Adrenal gland (tissue), 9 donors: ENCODE measurements at regions not wholly inside any gene's neighbourhood (a gene's known extent, or its start where the extent isn't known, plus 50 kb on each side); places are given as distances from the start of the nearest gene placed in this dataset.

Experiments
- DNase-seq, 7 donors: peaks; one replicate each; pipeline ENCODE4 v3.0.0-alpha.2; 2019 to 2020
- H3K27ac ChIP-seq, 5 donors: fragments of 200-600 bp; sonication (generic) in 4 of 5; 1 replicate in 3 of 5; 2 replicates in 2 of 5; pipeline versions ENCODE4 v1.5.1 to v1.8.0; 2016 to 2020; ENCODE audit warnings: mild to moderate bottlenecking in 1 of 5
- H3K27me3 ChIP-seq: fragments of 200-600 bp; 2 replicates; pipeline ENCODE4 v1.8.0; 2021
- H3K36me3 ChIP-seq, 2 donors: fragments of 200-600 bp; replicated peaks in 1 of 2; 1 replicate in 1 of 2; 2 replicates in 1 of 2; pipeline versions ENCODE4 v1.5.1 to v1.8.0; 2018 to 2022
- H3K4me1 ChIP-seq, 2 donors: fragments of 200-600 bp; replicated peaks in 1 of 2; 1 replicate in 1 of 2; 2 replicates in 1 of 2; pipeline versions ENCODE4 v1.5.1 to v1.8.0; 2018 to 2021
- H3K4me3 ChIP-seq, 4 donors: fragments of 200-600 bp; sonication (generic) in 3 of 4; one replicate each; pipeline ENCODE4 v1.5.1; 2016 to 2018
- H3K9me3 ChIP-seq, 3 donors: fragments of 200-600 bp; sonication (generic) in 1 of 3; replicated peaks in 1 of 3; 1 replicate in 2 of 3; 2 replicates in 1 of 3; pipeline versions ENCODE4 v1.5.1 to v1.8.0; 2016 to 2021
- POLR2A ChIP-seq, 2 donors: fragments of 450-650 bp; IDR thresholded peaks; one replicate each; pipeline ENCODE4 v1.6.1; 2017; ENCODE audit warnings: antibody characterized with exemption in 2 of 2, mild to moderate bottlenecking in 2 of 2, moderate library complexity in 1 of 2
- WGBS, 4 donors: extraction: QIAGEN DNeasy Blood & Tissue Kit in 2 of 4; methylation state at CpG; one replicate each; pipeline versions ENCODE4 v1.1.5 to v1.1.7; 2013 to 2017; 5-methylcytosine and 5-hydroxymethylcytosine counted together
- intact Hi-C, 2 donors: fragments of 100-400 bp; cut with DNase I; formaldehyde crosslinking; loops; one replicate each; pipeline versions ENCODE4 v1.14.1 to v1.15.0; 2022 to 2023
- TF ChIP-seq, protein P1 (sequence below), 6 experiments: fragments of 450-650 bp in 4 of 6; fragments of 200-600 bp in 2 of 6; sonication (generic) in 1 of 6; IDR thresholded peaks; 1 replicate in 5 of 6; 2 replicates in 1 of 6; pipeline versions ENCODE4 v1.5.1 to v1.8.0; 2016 to 2021; ENCODE audit warnings: antibody characterized with exemption in 6 of 6, mild to moderate bottlenecking in 2 of 6, moderate library complexity in 1 of 6
- donor health status: healthy with polysubstance abuse.
- donor health status: Bipolar disorder and iron deficiency.
- donor health status: DM: yes; HTN: yes; CAD: no.
- donor health status: DM: no; HTN: no; CAD: no.
- donor health status: DM: no; HTN: no; CAD: no.

DNA sequence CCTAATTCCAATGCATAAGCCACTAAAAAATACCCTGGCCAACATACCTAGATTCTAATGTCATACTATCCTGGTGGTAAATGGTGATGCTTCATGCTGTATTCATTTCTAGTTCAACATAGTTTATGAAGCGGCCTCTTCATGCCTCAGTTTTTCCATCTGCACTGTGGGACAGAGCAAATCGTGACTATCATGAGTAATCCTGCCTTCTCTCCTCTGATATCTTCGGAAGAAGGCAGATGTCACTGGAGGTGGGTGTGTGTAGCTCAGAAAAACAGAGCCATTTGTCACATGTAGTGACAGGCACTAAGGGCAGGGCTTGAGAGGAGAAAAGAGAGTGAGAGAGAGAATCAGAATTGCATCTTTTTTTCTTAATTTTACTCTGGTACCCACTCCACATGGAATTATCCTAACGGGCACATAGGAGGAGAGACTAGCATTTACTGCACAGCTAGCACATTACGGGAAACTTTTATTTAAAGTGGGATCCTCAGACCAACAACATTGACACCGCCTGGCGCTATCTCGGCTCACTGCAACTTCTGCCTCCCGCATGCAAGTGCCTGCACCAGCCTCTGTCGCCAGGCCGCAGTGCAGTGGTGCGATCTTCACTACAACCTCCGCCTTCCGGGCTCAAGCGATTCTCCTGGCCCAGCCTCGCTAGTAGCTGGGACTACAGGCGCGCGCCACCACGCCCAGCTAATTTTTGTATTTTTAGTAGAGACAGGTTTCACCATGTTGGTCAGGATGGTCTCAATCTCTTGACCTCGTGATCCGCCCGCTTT, 78.4 kb upstream of the KCNA3 start:
- 81 to 88% (median 84%) methylated on average over 23 of the region's 23 CpGs for WGBS, 4 donors
- intact Hi-C loops: no loop called here

GRCh38 chr1:110750562-110750961, 75.8 kb upstream of the KCNA3 start:
- H3K4me3 ChIP-seq: no peak overlapping the region
- H3K4me1 ChIP-seq: no peaks in the 10 kb centered on the region
- H3K9me3 ChIP-seq: no peaks in the 10 kb centered on the region
- no peak for DNase-seq
- H3K36me3 ChIP-seq: no peaks in the 10 kb centered on the region
- 11 to 25% (median 16%) methylated on average over 3 of the region's 3 CpGs for WGBS, 4 donors
- no peak overlapping the region for H3K27ac ChIP-seq
- H3K27me3 ChIP-seq: no peaks in the 10 kb centered on the region
- intact Hi-C loops: no loop called here
- TF ChIP-seq, protein P1, sequence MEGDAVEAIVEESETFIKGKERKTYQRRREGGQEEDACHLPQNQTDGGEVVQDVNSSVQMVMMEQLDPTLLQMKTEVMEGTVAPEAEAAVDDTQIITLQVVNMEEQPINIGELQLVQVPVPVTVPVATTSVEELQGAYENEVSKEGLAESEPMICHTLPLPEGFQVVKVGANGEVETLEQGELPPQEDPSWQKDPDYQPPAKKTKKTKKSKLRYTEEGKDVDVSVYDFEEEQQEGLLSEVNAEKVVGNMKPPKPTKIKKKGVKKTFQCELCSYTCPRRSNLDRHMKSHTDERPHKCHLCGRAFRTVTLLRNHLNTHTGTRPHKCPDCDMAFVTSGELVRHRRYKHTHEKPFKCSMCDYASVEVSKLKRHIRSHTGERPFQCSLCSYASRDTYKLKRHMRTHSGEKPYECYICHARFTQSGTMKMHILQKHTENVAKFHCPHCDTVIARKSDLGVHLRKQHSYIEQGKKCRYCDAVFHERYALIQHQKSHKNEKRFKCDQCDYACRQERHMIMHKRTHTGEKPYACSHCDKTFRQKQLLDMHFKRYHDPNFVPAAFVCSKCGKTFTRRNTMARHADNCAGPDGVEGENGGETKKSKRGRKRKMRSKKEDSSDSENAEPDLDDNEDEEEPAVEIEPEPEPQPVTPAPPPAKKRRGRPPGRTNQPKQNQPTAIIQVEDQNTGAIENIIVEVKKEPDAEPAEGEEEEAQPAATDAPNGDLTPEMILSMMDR (IDR thresholded peaks at IDR 0.05): no peak
- TF ChIP-seq POLR2A (IDR thresholded peaks at IDR 0.05): no peak

More for the DNA sequence above, 78.4 kb upstream of the KCNA3 start:
- no peaks in the 10 kb centered on the region for H3K4me1 ChIP-seq
- H3K27ac ChIP-seq: no peak overlapping the region
- H3K36me3 ChIP-seq: no peaks in the 10 kb centered on the region
- no peaks in the 10 kb centered on the region for H3K9me3 ChIP-seq
- no peak for DNase-seq
- peaks cover 10% of the 10 kb centered on the region for H3K27me3 ChIP-seq
- no peak for TF ChIP-seq POLR2A (IDR thresholded peaks at IDR 0.05)
- TF ChIP-seq, protein P1 (IDR thresholded peaks at IDR 0.05): no peak
- H3K4me3 ChIP-seq: no peak overlapping the region

DNA sequence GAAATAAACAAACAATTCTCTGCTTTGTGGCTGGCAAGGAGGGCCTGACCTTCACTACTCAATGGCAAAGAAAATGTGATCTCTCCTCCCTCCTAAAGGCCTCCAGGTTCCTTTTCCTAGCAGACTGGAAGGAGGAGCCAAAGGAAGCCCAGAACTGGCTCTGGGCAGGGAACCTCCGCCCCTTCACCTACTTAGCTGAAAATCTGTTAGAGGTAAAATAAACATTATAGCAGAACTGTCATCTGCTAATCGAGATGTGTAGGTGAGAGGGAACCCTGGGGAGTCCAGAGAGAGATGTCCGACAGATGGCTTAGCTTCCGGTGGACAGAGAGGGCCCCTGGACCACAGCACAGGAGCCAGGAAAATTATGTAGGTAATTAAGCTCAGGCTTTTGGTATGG, 75.2 kb upstream of the KCNA3 start:
- Histone ChIP-seq H3K9me3 (no peaks in the 10 kb centered on the region), H3K27ac (no peak overlapping the region), H3K27me3 (no peaks in the 10 kb centered on the region), H3K36me3 (no peaks in the 10 kb centered on the region), H3K4me3 (no peak overlapping the region), H3K4me1 (no peaks in the 10 kb centered on the region)
- 29 to 42% (median 38%) methylated on average over 4 of the region's 4 CpGs for WGBS, 4 donors
- DNase-seq: no peak
- intact Hi-C loops: no loop called here
- TF ChIP-seq POLR2A (IDR thresholded peaks at IDR 0.05): no peak
- TF ChIP-seq, protein P1 (IDR thresholded peaks at IDR 0.05): no peak

- TF ChIP-seq, protein P1 (IDR thresholded peaks at IDR 0.05): no peak
- TF ChIP-seq POLR2A (IDR thresholded peaks at IDR 0.05): no peak
- Histone ChIP-seq H3K4me3 (no peak overlapping the region), H3K27ac (no peak overlapping the region), H3K27me3 (no peaks in the 10 kb centered on the region), H3K4me1 (no peaks in the 10 kb centered on the region), H3K9me3 (no peaks in the 10 kb centered on the region), H3K36me3 (no peaks in the 10 kb centered on the region)
- intact Hi-C loops: no loop called here
- WGBS, 4 donors: 17 to 27% (median 23%) methylated on average over 10 of the region's 10 CpGs
- peak; percentile 34 to 62 (median 48) for DNase-seq
These were observed 72.0 kb upstream of the KCNA3 start for GRCh38 chr1:110746644-110747259.
